ENCODE measurements at regions not wholly inside any gene's neighbourhood (a gene's known extent, or its start where the extent isn't known, plus 50 kb on each side); places are given as distances from the start of the nearest gene placed in this dataset.

GRCh38 chr6:138716971-138717665, 56.5 kb upstream of the CCDC28A start:
- CTCF ChIA-PET (ENCODE audit: partially characterized antibody), result interaction anchor here (1.5 kb wide), 1 partner anchor 25 kb away, joined by 3 read pairs; no protein-coding TSS in a partner anchor
- Histone ChIP-seq H2BK12ac (ENCODE audit: low read depth, low read length) (no peak overlapping the region), H3K23me2 (ENCODE audit: low read depth, low read length) (no peaks in the 10 kb centered on the region), H3K4me2 (ENCODE audit: insufficient read depth in 1 of 2, low read depth in 2 of 2, low read length in 2 of 2) (no peak overlapping the region), H4K5ac (ENCODE audit: insufficient read length, low read depth, low read length) (no peak overlapping the region), H2BK20ac (ENCODE audit: low read length) (no peak overlapping the region), H3K27me3 (replicated peaks in 1 of 4; ENCODE audit: control insufficient read depth in 3 of 4, extremely low read depth in 1 of 4, insufficient read depth in 3 of 4, low read length in 3 of 4) (no peaks in the 10 kb centered on the region), H3K56ac (replicated peaks; ENCODE audit: insufficient read length, low read depth, low read length) (no peak overlapping the region), H4K8ac (ENCODE audit: extremely low read depth, insufficient read depth, low read length) (no peak overlapping the region), H3K4me3 (ENCODE audit: extremely low read depth in 1 of 4, insufficient read depth in 2 of 4, low read depth in 3 of 4, low read length in 4 of 4) (no peak overlapping the region), H3K4me1 (replicated peaks in 1 of 4; ENCODE audit: control insufficient read depth in 3 of 4, insufficient read depth in 4 of 4, low read length in 3 of 4) (no peaks in the 10 kb centered on the region), H3K9ac (replicated peaks in 1 of 4; ENCODE audit: extremely low read depth in 1 of 4, low read depth in 3 of 4, low read length in 3 of 4) (no peak overlapping the region), H2BK15ac (ENCODE audit: low read length) (no peak overlapping the region), H2AK5ac (ENCODE audit: low read depth, low read length) (no peak overlapping the region), H3K18ac (ENCODE audit: extremely low read depth, low read length) (no peak overlapping the region), H3K9me3 (ENCODE audit: insufficient read depth in 2 of 2, low read depth in 1 of 2, low read length in 1 of 2) (peaks cover 7 to 9% of the 10 kb centered on the region in 2 experiments; a peak in 3 of 4 replicates), H3K23ac (ENCODE audit: insufficient read length) (no peak overlapping the region), H3K27ac (ENCODE audit: low read depth, low read length) (no peak overlapping the region), H4K20me1 (replicated peaks in 1 of 2; ENCODE audit: control insufficient read depth in 1 of 2, insufficient read depth in 2 of 2, low read length in 2 of 2) (no peaks in the 10 kb centered on the region), H3K36me3 (ENCODE audit: control insufficient read depth in 2 of 4, insufficient read depth in 4 of 4, low read length in 3 of 4) (no peaks in the 10 kb centered on the region), H4K91ac (replicated peaks; ENCODE audit: insufficient read length, low read length) (no peak overlapping the region), H2AFZ (ENCODE audit: low read length) (no peak overlapping the region), H3K79me1 (ENCODE audit: low read depth, low read length) (no peaks in the 10 kb centered on the region), H3K79me2 (ENCODE audit: control insufficient read depth in 1 of 2, insufficient read depth in 2 of 2, low read length in 2 of 2) (no peaks in the 10 kb centered on the region), H3K4ac (replicated peaks; ENCODE audit: insufficient read length, low read depth, low read length) (no peak overlapping the region), H2BK5ac (ENCODE audit: low read depth, low read length) (no peak overlapping the region), H2BK120ac (replicated peaks; ENCODE audit: low read depth, low read length) (no peak overlapping the region), H3K14ac (ENCODE audit: insufficient read length) (no peak overlapping the region)
- FAIRE-seq (no peak), DNase-seq (ENCODE audit: low read depth in 1 of 2, low spot score in 2 of 2) (no peak)
- POLR2A ChIA-PET (ENCODE audit: partially characterized antibody), result no interaction called here
- WGBS, 2 experiments (ENCODE audit: extremely low coverage in 1 of 2, insufficient coverage in 1 of 2, insufficient read length in 1 of 2, insufficient replicate concordance in 2 of 2, low coverage in 1 of 2, low lambda C conversion rate in 2 of 2, missing lambda C conversion rate in 1 of 2), result 91% methylated on average over 4 of the region's 4 CpGs; no CpG with 5 or more reads in 1 of the 2 experiments
- TF ChIP-seq ZNF274 (IDR thresholded peaks at IDR 0.05; ENCODE audit: borderline replicate concordance, extremely low read depth, low read length), result no peak
- TF ChIP-seq BCL11A (IDR thresholded peaks at IDR 0.05; ENCODE audit: low read depth in 2 of 2, low read length in 2 of 2), result no peak
- TF ChIP-seq RFX5 (IDR thresholded peaks at IDR 0.05; ENCODE audit: borderline replicate concordance, low read depth, low read length), result no peak
- TF ChIP-seq TAF7 (optimal IDR thresholded peaks at IDR 0.05; ENCODE audit: borderline replicate concordance, low read depth, low read length), result no peak
- no peak for TF ChIP-seq CBX8 (IDR thresholded peaks at IDR 0.05; ENCODE audit: borderline replicate concordance, low read depth, low read length)
- no peak for TF ChIP-seq TCF12 (IDR thresholded peaks at IDR 0.05; ENCODE audit: low read depth, low read length)
- TF ChIP-seq RBBP5 (IDR thresholded peaks at IDR 0.05; ENCODE audit: borderline replicate concordance, low read depth, low read length), result no peak
- no peak for TF ChIP-seq SIX5 (IDR thresholded peaks at IDR 0.05; ENCODE audit: low read depth, low read length)
- no peak for TF ChIP-seq CEBPB (IDR thresholded peaks at IDR 0.05; ENCODE audit: low read depth, low read length)
- no peak for TF ChIP-seq SP1 (IDR thresholded peaks at IDR 0.05; ENCODE audit: low read depth, low read length)
- no peak for TF ChIP-seq GABPA (IDR thresholded peaks at IDR 0.05; ENCODE audit: borderline replicate concordance, insufficient read depth, low read length)
- TF ChIP-seq SIN3A (conservative IDR thresholded peaks at IDR 0.05 in 1 of 2, IDR thresholded peaks at IDR 0.05 in 1 of 2; ENCODE audit: low read depth in 1 of 2, low read length in 2 of 2), result no peak
- TF ChIP-seq JUND (IDR thresholded peaks at IDR 0.05; ENCODE audit: low read length), result no peak
- TF ChIP-seq POLR2A (IDR thresholded peaks at IDR 0.05; ENCODE audit: control extremely low read depth in 1 of 2, low read depth in 2 of 2, low read length in 2 of 2), result no peak
